Gastrocnemius medialis (tissue), 4 donors: ENCODE measurements at regions not wholly inside any gene's neighbourhood (a gene's known extent, or its start where the extent isn't known, plus 50 kb on each side); places are given as distances from the start of the nearest gene placed in this dataset.

Experiments
- CTCF ChIP-seq, 5 experiments: fragments of 450-650 bp in 3 of 5; fragments of 200-600 bp in 2 of 5; sonication (generic) in 2 of 5; IDR thresholded peaks in 4 of 5; conservative IDR thresholded peaks in 1 of 5; 1 replicate in 4 of 5; 2 replicates in 1 of 5; pipeline ENCODE4 v1.5.1; 2016 to 2019; ENCODE audit warnings: antibody characterized with exemption in 5 of 5, mild to moderate bottlenecking in 3 of 5, moderate library complexity in 3 of 5
- POLR2A ChIP-seq, 2 donors: fragments of 450-650 bp; IDR thresholded peaks; one replicate each; pipeline ENCODE4 v1.6.1; 2017; ENCODE audit warnings: antibody characterized with exemption in 2 of 2, mild to moderate bottlenecking in 2 of 2, moderate library complexity in 2 of 2

GRCh38 chr11:57055744-57056143 lies 67.0 kb downstream of the OR5AK2 start:
- TF ChIP-seq CTCF (IDR thresholded peaks at IDR 0.05 in 4 of 5, conservative IDR thresholded peaks at IDR 0.05 in 1 of 5) (no peak), POLR2A (IDR thresholded peaks at IDR 0.05) (no peak)
